ENCODE measurements at regions not wholly inside any gene's neighbourhood (a gene's known extent, or its start where the extent isn't known, plus 50 kb on each side); places are given as distances from the start of the nearest gene placed in this dataset.

- no peaks in the 10 kb centered on the region for H3K9me3 ChIP-seq
- H3K27me3 ChIP-seq, result no peaks in the 10 kb centered on the region
- DNase-seq, result peak; percentile 60
- peak; percentile 89 for TF ChIP-seq CTCF (IDR thresholded peaks at IDR 0.05; ENCODE audit: low read depth, low read length)
- no peak overlapping the region for H3K4me3 ChIP-seq (ENCODE audit: low read depth, low read length)
- no peaks in the 10 kb centered on the region for H3K4me1 ChIP-seq
- H3K36me3 ChIP-seq, result no peaks in the 10 kb centered on the region
Measured at GRCh38 chr2:206392118-206392517, 51.2 kb upstream of the ADAM23 start.

All from BE2C (cell line).